PC-9 (cell line): ENCODE measurements at regions not wholly inside any gene's neighbourhood (a gene's known extent, or its start where the extent isn't known, plus 50 kb on each side); places are given as distances from the start of the nearest gene placed in this dataset.

Source experiments
- BruUV-seq: library from RNA; stranded (reverse); fragments of 400-500 nt; replicated peaks from 2 replicates; lab custom pipeline; 2021; lab: Mats Ljungman, UMichigan
- CTCF ChIA-PET: fragments of 300-600 bp; sonication (Branson Sonifier 250); formaldehyde crosslinking; loops from one replicate; lab custom pipeline; 2022; ENCODE audit warnings: antibody characterized with exemption; lab: Charles Lee
- POLR2A ChIA-PET: fragments of 300-600 bp; sonication (Branson Sonifier 250); formaldehyde crosslinking; loops from one replicate; lab custom pipeline; 2022; ENCODE audit warnings: antibody characterized with exemption; ENCODE audit not compliant: unreplicated experiment; lab: Charles Lee
- DNase-seq, 2 experiments: peaks; one replicate each; pipeline versions ENCODE4 v3.0.0 to v3.0.0-alpha.2; 2015 to 2022; ENCODE audit warnings: mixed read lengths in 1 of 2
- H2AFZ ChIP-seq: fragments of 200-600 bp; sonication (generic); 2 replicates; pipeline ENCODE4 v1.8.1; 2017; ENCODE audit warnings: antibody characterized with exemption
- H3F3A ChIP-seq: fragments of 200-600 bp; sonication (generic); 2 replicates; pipeline ENCODE4 v1.8.1; 2017; ENCODE audit warnings: antibody characterized with exemption, mild to moderate bottlenecking, low read depth; ENCODE audit not compliant: insufficient read depth
- H3K27ac ChIP-seq: fragments of 200-600 bp; sonication (generic); 2 replicates; pipeline ENCODE4 v1.6.1; 2016; ENCODE audit warnings: mixed run types
- H3K27me3 ChIP-seq: fragments of 200-600 bp; sonication (generic); 2 replicates; pipeline ENCODE4 v1.6.1; 2016; ENCODE audit warnings: low read depth, mixed run types; ENCODE audit not compliant: insufficient read depth
- H3K36me3 ChIP-seq: fragments of 200-600 bp; sonication (generic); 2 replicates; pipeline ENCODE4 v1.6.1; 2016; ENCODE audit warnings: low read depth, mixed run types
- H3K4me1 ChIP-seq: fragments of 200-600 bp; sonication (generic); replicated peaks from 2 replicates; pipeline ENCODE4 v1.6.1; 2016; ENCODE audit warnings: mixed run types; ENCODE audit not compliant: insufficient read depth
- H3K4me2 ChIP-seq: fragments of 200-600 bp; sonication (generic); 2 replicates; pipeline ENCODE4 v1.6.1; 2017; ENCODE audit warnings: mixed run types
- H3K4me3 ChIP-seq: fragments of 200-600 bp; sonication (generic); 2 replicates; pipeline ENCODE4 v1.6.1; 2016; ENCODE audit warnings: mixed run types
- H3K79me2 ChIP-seq: fragments of 200-600 bp; sonication (generic); 2 replicates; pipeline ENCODE4 v1.6.1; 2017; ENCODE audit warnings: low read depth, mixed run types
- H3K9me2 ChIP-seq: fragments of 200-600 bp; sonication (generic); 2 replicates; pipeline ENCODE4 v1.8.1; 2017; ENCODE audit warnings: mild to moderate bottlenecking; ENCODE audit not compliant: insufficient read depth
- H3K9me3 ChIP-seq: fragments of 200-600 bp; sonication (generic); 2 replicates; pipeline ENCODE4 v1.8.1; 2016; ENCODE audit warnings: low read depth; ENCODE audit not compliant: insufficient read depth
- H4K20me1 ChIP-seq: fragments of 200-600 bp; sonication (generic); 2 replicates; pipeline ENCODE4 v1.8.1; 2017; ENCODE audit not compliant: insufficient read depth
- CTCF ChIP-seq: fragments of 200-600 bp; sonication (generic); conservative IDR thresholded peaks from 2 replicates; pipeline ENCODE4 v1.6.1; 2017; ENCODE audit warnings: mixed run types, antibody characterized with exemption, mild to moderate bottlenecking, moderate library complexity
- EZH2 ChIP-seq: fragments of 200-600 bp; sonication (generic); IDR thresholded peaks from 2 replicates; pipeline ENCODE4 v1.8.0; 2017; ENCODE audit warnings: antibody characterized with exemption, low read depth
- intact Hi-C: fragments of 100-400 bp; cut with micrococcal nuclease; formaldehyde crosslinking; loops from one replicate; pipeline ENCODE4 v1.10.0; 2022; ENCODE audit not compliant: unreplicated experiment

DNA sequence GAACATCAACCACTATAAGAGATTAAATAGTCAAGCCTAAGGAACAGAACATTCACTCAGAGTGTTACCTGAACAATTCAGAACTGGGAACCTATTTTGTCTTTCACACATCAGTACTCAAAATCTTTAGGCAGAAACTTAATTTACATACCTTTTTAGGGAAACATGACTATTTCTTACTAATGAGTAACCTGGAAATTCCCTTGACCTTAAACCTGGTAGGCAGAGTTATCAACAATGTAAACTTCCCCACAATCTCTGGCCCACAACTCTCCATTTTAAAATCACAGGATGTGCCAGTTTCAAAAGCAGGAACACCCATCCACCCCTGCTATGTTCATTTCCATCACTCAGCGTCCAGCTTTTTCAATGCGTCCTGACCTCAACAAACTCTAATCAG lies 132.9 kb upstream of the ANKFN1 start:
- DNase-seq: no peak
- TF ChIP-seq CTCF (no peak), EZH2 (no peak)
- Histone ChIP-seq H3K27me3 (peaks cover 34% of the 10 kb centered on the region; the same call in 1 of the 2 replicates), H3K9me2 (no peaks in the 10 kb centered on the region), H3F3A (no peaks in the 10 kb centered on the region), H3K36me3 (no peaks in the 10 kb centered on the region), H3K27ac (no peak overlapping the region), H2AFZ (no peak overlapping the region), H4K20me1 (no peaks in the 10 kb centered on the region), H3K4me1 (no peaks in the 10 kb centered on the region), H3K4me3 (no peak overlapping the region), H3K4me2 (no peak overlapping the region), H3K9me3 (no peaks in the 10 kb centered on the region), H3K79me2 (no peaks in the 10 kb centered on the region)
- intact Hi-C loops: no loop called here
- ChIA-PET CTCF (no interaction called here), POLR2A (no interaction called here)
- no TSS peak for BruUV-seq

GRCh38 chr17:56021681-56022190 lies 131.5 kb upstream of the ANKFN1 start:
- H4K20me1 ChIP-seq: no peaks in the 10 kb centered on the region
- BruUV-seq: no TSS peak
- intact Hi-C loops: no loop called here
- TF ChIP-seq EZH2 (no peak), CTCF (no peak)
- CTCF ChIA-PET: no interaction called here
- H3K36me3 ChIP-seq: no peaks in the 10 kb centered on the region
- no peaks in the 10 kb centered on the region for H3K9me3 ChIP-seq
- H3K4me3 ChIP-seq: no peak overlapping the region
- no peak for DNase-seq
- no peaks in the 10 kb centered on the region for H3F3A ChIP-seq
- no peak overlapping the region for H3K27ac ChIP-seq
- no peaks in the 10 kb centered on the region for H3K9me2 ChIP-seq
- no peaks in the 10 kb centered on the region for H3K79me2 ChIP-seq
- H3K4me1 ChIP-seq: no peaks in the 10 kb centered on the region
- no peak overlapping the region for H3K4me2 ChIP-seq
- peaks cover 26% of the 10 kb centered on the region; the same call in 1 of the 2 replicates for H3K27me3 ChIP-seq
- POLR2A ChIA-PET: no interaction called here
- H2AFZ ChIP-seq: no peak overlapping the region

GRCh38 chr17:56023851-56024250 lies 129.4 kb upstream of the ANKFN1 start:
- intact Hi-C loops: no loop called here
- no peaks in the 10 kb centered on the region for H4K20me1 ChIP-seq
- no peaks in the 10 kb centered on the region for H3K9me3 ChIP-seq
- no peaks in the 10 kb centered on the region for H3K4me1 ChIP-seq
- H3K36me3 ChIP-seq: no peaks in the 10 kb centered on the region
- no peak overlapping the region for H2AFZ ChIP-seq
- CTCF ChIA-PET: no interaction called here
- BruUV-seq: no TSS peak
- TF ChIP-seq EZH2 (no peak), CTCF (no peak)
- POLR2A ChIA-PET: no interaction called here
- no peaks in the 10 kb centered on the region for H3F3A ChIP-seq
- no peaks in the 10 kb centered on the region for H3K9me2 ChIP-seq
- no peak overlapping the region for H3K4me3 ChIP-seq
- DNase-seq: no peak
- H3K27ac ChIP-seq: no peak overlapping the region
- H3K4me2 ChIP-seq: no peak overlapping the region
- H3K27me3 ChIP-seq: peaks cover 17% of the 10 kb centered on the region; the same call in 1 of the 2 replicates
- H3K79me2 ChIP-seq: no peaks in the 10 kb centered on the region
